BLaER1 (cell line): ENCODE measurements at regions not wholly inside any gene's neighbourhood (a gene's known extent, or its start where the extent isn't known, plus 50 kb on each side); places are given as distances from the start of the nearest gene placed in this dataset.
A peak's percentile ranks its signal among the peaks of the same experiment; 100 is the strongest.
"Not testable (repeated sequence)": the region's sequence is repeated elsewhere in the genome, so short reads cannot be mapped to it uniquely, and the experiment has no call there.

Source experiments
- H3K27ac ChIP-seq: shearing (Covaris generic); formaldehyde crosslinking; 2 replicates; pipeline ENCODE4 v1.8.1; 2022
- H3K27me3 ChIP-seq: shearing (Covaris generic); formaldehyde crosslinking; 2 replicates; pipeline ENCODE4 v1.8.1; 2022
- H3K36me3 ChIP-seq: shearing (Covaris generic); formaldehyde crosslinking; 2 replicates; pipeline ENCODE4 v1.8.1; 2022
- H3K4me1 ChIP-seq: shearing (Covaris generic); formaldehyde crosslinking; 2 replicates; pipeline ENCODE4 v1.8.1; 2022
- H3K4me2 ChIP-seq: shearing (Covaris generic); formaldehyde crosslinking; 2 replicates; pipeline ENCODE4 v1.8.1; 2022
- H3K4me3 ChIP-seq: shearing (Covaris generic); formaldehyde crosslinking; 2 replicates; pipeline ENCODE4 v1.8.1; 2022
- H3K9ac ChIP-seq: shearing (Covaris generic); formaldehyde crosslinking; 2 replicates; pipeline ENCODE4 v1.8.1; 2022
- H3K9me3 ChIP-seq: shearing (Covaris generic); formaldehyde crosslinking; 2 replicates; pipeline ENCODE4 v1.8.1; 2022
- H4K20me1 ChIP-seq: shearing (Covaris generic); formaldehyde crosslinking; 2 replicates; pipeline ENCODE4 v1.8.1; 2022
- Cebpa-rat ChIP-seq: shearing (Covaris generic); IDR thresholded peaks from 2 replicates; pipeline ENCODE4 v1.8.1; 2022

DNA sequence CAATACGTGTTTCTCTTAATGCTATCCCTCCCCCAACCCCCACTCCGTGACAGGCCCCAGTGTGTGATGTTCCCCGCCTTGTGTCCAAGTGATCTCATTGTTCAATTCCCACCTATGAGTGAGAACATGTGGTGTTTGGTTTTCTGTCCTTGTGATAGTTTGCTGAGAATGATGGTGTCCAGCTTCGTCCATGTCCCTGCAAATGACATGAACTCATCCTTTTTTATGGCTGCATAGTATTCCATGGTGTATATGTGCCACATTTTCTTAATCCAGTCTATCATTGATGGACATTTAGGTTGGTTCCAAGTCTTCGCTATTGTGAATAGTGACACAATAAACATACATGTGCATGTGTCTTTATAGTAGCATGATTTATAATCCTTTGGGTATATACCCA is 52.5 kb downstream of the KIAA0408 start:
- not testable (repeated sequence) for H3K4me3 ChIP-seq, H3K36me3 ChIP-seq, H3K9ac ChIP-seq, H3K9me3 ChIP-seq, H4K20me1 ChIP-seq, H3K27ac ChIP-seq, H3K27me3 ChIP-seq, H3K4me2 ChIP-seq
- H3K4me1 ChIP-seq = peaks cover 15% of the 10 kb centered on the region

DNA sequence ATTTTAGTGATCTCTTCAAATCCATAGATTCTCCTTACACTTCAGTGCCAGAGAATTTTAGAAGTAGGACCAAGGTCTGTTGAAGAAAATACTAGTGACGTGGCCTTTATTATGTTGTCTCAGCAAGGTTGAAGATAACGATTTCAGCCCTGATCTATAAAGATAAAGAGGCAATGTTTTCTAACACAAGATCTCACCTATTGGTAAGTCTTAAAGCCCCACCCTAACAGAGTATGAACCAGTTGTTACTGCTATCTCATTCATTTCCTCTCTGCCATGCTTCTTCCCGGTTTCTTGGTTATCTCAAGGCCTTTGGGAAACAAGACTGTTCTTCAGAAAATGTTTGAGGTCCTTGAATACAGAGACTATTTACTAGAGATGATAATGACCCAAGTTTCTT is 53.1 kb downstream of the KIAA0408 start:
- Histone ChIP-seq H3K9me3 (no peaks in the 10 kb centered on the region; the same call in 1 of the 2 replicates), H3K4me2 (no peak overlapping the region), H3K4me1 (peaks cover 15% of the 10 kb centered on the region), H3K27ac (no peak overlapping the region), H4K20me1 (no peaks in the 10 kb centered on the region), H3K4me3 (no peak overlapping the region), H3K27me3 (no peaks in the 10 kb centered on the region), H3K9ac (no peak overlapping the region), H3K36me3 (no peaks in the 10 kb centered on the region)
- TF ChIP-seq Cebpa-rat = no peak

DNA sequence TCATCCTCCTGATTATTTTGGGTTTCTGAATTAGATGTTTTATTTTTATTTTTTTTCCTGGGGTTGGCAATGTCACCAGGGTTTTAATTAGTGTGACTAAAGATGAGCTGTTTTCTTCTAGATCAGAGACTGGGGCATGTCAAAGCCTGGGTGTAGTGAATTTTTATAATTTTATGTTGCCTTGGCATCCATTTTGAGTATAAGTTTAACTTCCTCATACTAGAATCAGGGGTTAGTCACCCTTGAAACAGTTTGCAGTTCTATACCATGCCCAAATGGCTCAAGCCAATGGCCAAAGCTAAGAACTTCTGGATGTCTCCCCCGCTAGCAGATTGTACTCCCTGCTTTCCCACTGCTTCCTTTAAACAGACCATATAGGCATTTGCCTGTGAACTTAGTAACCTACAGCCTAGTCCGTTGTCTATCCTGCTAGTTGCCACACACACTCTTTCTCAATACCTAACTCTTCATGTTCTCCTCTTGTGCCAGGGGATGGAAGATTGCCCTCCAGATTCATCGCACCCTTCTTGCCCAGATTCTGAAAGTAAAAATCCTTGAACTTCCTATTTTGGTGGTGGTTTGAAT is 54.5 kb downstream of the KIAA0408 start:
- Histone ChIP-seq H3K9me3 (no peaks in the 10 kb centered on the region; the same call in 1 of the 2 replicates), H3K9ac (no peak overlapping the region), H4K20me1 (no peaks in the 10 kb centered on the region), H3K4me3 (no peak overlapping the region), H3K36me3 (no peaks in the 10 kb centered on the region), H3K27ac (no peak overlapping the region), H3K27me3 (no peaks in the 10 kb centered on the region), H3K4me1 (peaks cover 15% of the 10 kb centered on the region), H3K4me2 (no peak overlapping the region)
- TF ChIP-seq Cebpa-rat = no peak

DNA sequence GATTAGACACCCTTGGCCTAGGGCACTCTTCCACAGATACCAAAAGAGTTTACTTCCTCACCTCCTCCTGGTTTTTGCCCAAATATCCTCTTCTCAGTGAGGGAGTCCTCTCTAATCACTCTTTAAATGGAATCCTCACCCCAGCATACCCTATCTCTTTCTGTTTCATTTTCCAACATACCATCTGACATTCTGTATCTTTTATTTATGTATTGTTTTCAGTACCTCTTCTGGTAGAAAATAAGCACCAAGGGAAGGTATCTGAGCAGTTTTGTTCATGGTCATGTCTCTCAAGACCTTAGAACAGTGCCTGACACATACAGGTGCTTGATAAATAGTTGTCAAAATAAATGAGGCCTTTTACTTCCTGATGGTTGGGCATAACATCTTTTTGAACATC is 55.1 kb downstream of the KIAA0408 start:
- Histone ChIP-seq H3K9me3 (no peaks in the 10 kb centered on the region; the same call in 1 of the 2 replicates), H4K20me1 (no peaks in the 10 kb centered on the region), H3K4me1 (peaks cover 15% of the 10 kb centered on the region), H3K27ac (no peak overlapping the region), H3K27me3 (no peaks in the 10 kb centered on the region), H3K9ac (no peak overlapping the region), H3K36me3 (no peaks in the 10 kb centered on the region), H3K4me2 (no peak overlapping the region), H3K4me3 (no peak overlapping the region)
- no peak for TF ChIP-seq Cebpa-rat

DNA sequence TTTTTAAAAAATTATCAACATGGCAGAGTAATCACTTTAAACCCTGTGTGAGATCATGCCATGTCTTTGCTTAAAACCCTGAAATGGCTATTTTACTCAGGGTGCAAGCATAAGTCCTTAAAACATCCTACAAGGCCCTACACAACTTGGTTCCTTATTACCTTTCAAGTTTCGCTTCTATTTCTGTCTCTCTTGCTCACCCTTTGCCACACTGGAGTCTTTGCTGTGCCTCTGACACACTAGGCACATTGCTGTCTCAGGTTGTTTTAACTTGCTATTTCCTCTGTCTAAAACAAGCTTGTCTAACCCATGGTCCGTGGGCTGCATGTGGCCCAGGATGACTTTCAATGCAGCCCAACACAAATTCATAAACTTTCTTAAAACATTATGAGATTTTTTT is 55.6 kb downstream of the KIAA0408 start:
- H3K36me3 ChIP-seq = no peaks in the 10 kb centered on the region
- H3K27ac ChIP-seq = no peak overlapping the region
- H3K9me3 ChIP-seq = no peaks in the 10 kb centered on the region; the same call in 1 of the 2 replicates
- H3K4me2 ChIP-seq = no peak overlapping the region
- no peaks in the 10 kb centered on the region for H3K27me3 ChIP-seq
- TF ChIP-seq Cebpa-rat = no peak
- no peaks in the 10 kb centered on the region for H4K20me1 ChIP-seq
- no peak overlapping the region for H3K9ac ChIP-seq
- peaks cover 15% of the 10 kb centered on the region for H3K4me1 ChIP-seq
- no peak overlapping the region for H3K4me3 ChIP-seq

DNA sequence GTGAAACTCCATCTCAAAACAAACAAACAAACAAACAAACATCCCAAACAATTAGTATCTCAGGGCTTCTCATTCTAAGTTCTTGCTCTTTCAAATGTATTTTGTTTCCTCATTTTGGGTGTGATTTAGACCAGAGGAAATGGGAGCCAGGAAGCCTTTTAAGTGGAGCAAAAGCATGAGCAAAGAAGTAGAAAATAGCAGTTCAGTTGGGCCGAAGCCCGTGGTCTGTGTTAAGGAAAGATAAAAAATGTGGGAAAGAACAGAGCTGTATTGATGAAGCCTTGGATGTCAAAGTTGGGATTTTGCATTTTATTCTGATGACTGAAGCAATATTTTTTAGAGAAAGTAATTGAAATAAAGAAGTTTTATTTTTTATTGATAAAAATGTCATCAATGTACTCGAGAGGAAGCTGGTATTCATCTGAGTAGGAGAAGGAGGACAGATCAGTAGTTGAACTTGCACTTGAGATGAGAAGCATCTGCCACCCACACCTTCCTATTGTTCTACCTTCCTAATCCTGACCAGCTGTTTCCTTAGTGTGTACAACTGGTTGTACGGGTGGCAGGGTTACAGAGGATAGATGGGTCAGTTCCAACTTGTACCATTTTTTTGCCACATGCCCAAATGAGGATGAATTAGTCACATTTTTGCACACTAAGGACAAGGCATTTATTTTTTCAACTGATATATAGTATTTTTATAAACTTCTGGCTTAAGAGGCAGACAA is 56.1 kb downstream of the KIAA0408 start:
- H3K4me2 ChIP-seq = peak overlapping the region; percentile 37
- H3K36me3 ChIP-seq = no peaks in the 10 kb centered on the region
- H3K9me3 ChIP-seq = no peaks in the 10 kb centered on the region; the same call in 1 of the 2 replicates
- H3K27me3 ChIP-seq = no peaks in the 10 kb centered on the region
- H3K4me1 ChIP-seq = peaks cover 15% of the 10 kb centered on the region
- no peak overlapping the region for H3K27ac ChIP-seq
- H4K20me1 ChIP-seq = no peaks in the 10 kb centered on the region
- no peak overlapping the region for H3K9ac ChIP-seq
- no peak for TF ChIP-seq Cebpa-rat
- H3K4me3 ChIP-seq = no peak overlapping the region

DNA sequence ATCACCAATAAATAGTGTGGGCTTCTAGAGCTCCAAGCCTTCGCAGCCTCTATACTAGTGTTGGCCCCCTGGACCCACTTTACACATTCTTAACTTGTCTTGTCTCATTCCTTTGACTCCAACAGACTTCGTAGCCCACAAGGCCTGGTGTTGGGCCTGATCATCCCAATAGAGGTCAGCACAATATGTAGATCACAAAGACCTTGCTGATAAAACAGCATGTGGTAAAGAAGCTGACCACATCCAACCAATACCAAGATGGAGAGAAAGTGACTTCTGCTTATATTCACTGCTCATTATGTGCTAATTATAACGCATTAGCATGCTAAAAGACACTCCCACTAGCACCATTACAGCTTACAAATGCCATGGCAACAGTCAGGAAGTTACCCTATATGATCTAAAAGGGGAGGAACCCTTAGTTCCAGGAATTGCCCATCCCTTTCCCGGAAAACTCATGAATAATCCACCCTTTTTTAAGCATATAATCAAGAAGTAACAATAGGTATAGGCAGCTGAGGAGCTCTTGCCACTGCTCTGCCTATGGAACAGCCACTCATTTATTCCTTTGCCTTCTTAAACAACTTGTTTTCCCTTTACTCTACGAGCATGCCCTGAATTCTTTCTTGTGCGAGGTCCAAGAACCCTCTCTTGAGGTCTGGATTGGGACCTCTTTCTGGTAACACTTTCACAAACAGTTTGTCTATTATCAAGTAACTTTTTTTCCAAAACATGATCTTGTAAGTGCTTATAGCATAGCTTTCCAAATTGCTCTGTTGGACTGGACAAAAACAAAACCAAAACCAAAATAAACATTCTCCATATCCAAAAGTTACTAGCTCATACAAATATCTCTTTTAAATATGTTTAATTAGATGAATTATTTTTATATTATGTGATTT is 54.6 kb upstream of the ECHDC1 start:
- no peaks in the 10 kb centered on the region for H4K20me1 ChIP-seq
- H3K27ac ChIP-seq = no peak overlapping the region
- H3K9ac ChIP-seq = no peak overlapping the region
- H3K4me2 ChIP-seq = no peak overlapping the region
- no peaks in the 10 kb centered on the region for H3K9me3 ChIP-seq
- TF ChIP-seq Cebpa-rat = no peak
- no peaks in the 10 kb centered on the region for H3K27me3 ChIP-seq
- no peaks in the 10 kb centered on the region for H3K36me3 ChIP-seq
- H3K4me1 ChIP-seq = peaks cover 6% of the 10 kb centered on the region
- no peak overlapping the region for H3K4me3 ChIP-seq

DNA sequence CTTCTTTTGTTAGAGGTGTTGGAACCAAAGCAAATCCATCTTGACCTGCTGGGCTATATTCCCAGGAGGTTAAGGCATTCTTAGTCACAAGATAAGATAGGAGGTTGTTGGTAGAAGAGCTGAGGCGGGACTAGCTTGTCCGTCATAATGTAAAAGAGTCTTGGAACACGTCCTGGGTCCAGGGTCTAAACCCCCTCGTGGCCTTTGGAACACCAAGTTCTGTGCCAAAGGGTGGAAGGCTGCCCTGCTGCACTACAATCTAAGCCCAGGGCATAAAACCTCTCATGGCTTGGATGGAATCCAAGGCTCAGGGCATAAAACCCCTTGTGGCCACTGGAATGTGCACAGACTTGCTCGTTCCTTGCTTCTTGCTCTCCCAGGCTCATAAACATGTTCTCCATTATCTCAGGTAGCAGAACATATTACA is 53.8 kb upstream of the ECHDC1 start:
- H3K9ac ChIP-seq, H3K9me3 ChIP-seq, H3K27ac ChIP-seq, H3K27me3 ChIP-seq, H3K4me3 ChIP-seq, H4K20me1 ChIP-seq, H3K4me2 ChIP-seq, H3K36me3 ChIP-seq, H3K4me1 ChIP-seq: not testable (repeated sequence)
